KMS-11 (cell line): ENCODE measurements at regions not wholly inside any gene's neighbourhood (a gene's known extent, or its start where the extent isn't known, plus 50 kb on each side); places are given as distances from the start of the nearest gene placed in this dataset.
"Not testable (repeated sequence)": the region's sequence is repeated elsewhere in the genome, so short reads cannot be mapped to it uniquely, and the experiment has no call there.

Experiments
- H2AFZ ChIP-seq: fragments of 200-600 bp; sonication (generic); 2 replicates; pipeline ENCODE4 v1.6.1; 2016; ENCODE audit warnings: antibody characterized with exemption, mixed run types, low read depth
- H3K27ac ChIP-seq: fragments of 200-600 bp; sonication (generic); 2 replicates; pipeline ENCODE4 v1.6.1; 2016; ENCODE audit warnings: mild to moderate bottlenecking, mixed run types
- H3K27me3 ChIP-seq: fragments of 200-600 bp; sonication (generic); 2 replicates; pipeline ENCODE4 v1.6.1; 2017; ENCODE audit warnings: mild to moderate bottlenecking, low read depth, mixed run types, moderate library complexity; ENCODE audit not compliant: insufficient read depth
- H3K36me3 ChIP-seq: fragments of 200-600 bp; sonication (generic); 2 replicates; pipeline ENCODE4 v1.6.1; 2017; ENCODE audit warnings: mild to moderate bottlenecking, mixed run types; ENCODE audit not compliant: insufficient read depth
- H3K4me1 ChIP-seq: fragments of 200-600 bp; sonication (generic); 2 replicates; pipeline ENCODE4 v1.6.1; 2016; ENCODE audit warnings: mild to moderate bottlenecking, low read depth, mixed run types; ENCODE audit not compliant: poor library complexity, severe bottlenecking
- H3K4me2 ChIP-seq: fragments of 200-600 bp; sonication (generic); 2 replicates; pipeline ENCODE4 v1.7.0; 2016; ENCODE audit warnings: mild to moderate bottlenecking, mixed run types
- H3K4me3 ChIP-seq: fragments of 200-600 bp; sonication (generic); IDR thresholded peaks from 2 replicates; pipeline ENCODE4 v1.6.1; 2017; ENCODE audit warnings: low read depth, low read length, mixed read lengths; ENCODE audit not compliant: insufficient read depth
- H3K79me2 ChIP-seq: fragments of 200-600 bp; sonication (generic); 2 replicates; pipeline ENCODE4 v1.6.1; 2016; ENCODE audit warnings: low read depth, mixed run types; ENCODE audit not compliant: insufficient read depth
- H3K9ac ChIP-seq: fragments of 200-600 bp; sonication (generic); 2 replicates; pipeline ENCODE4 v1.6.1; 2016; ENCODE audit warnings: mild to moderate bottlenecking, mixed run types
- H4K20me1 ChIP-seq: fragments of 200-600 bp; sonication (generic); 2 replicates; pipeline ENCODE4 v1.6.1; 2016; ENCODE audit warnings: mild to moderate bottlenecking, mixed run types; ENCODE audit not compliant: insufficient read depth
- TF ChIP-seq, protein P1 (sequence below): fragments of 200-600 bp; sonication (generic); conservative IDR thresholded peaks from 2 replicates; pipeline ENCODE4 v1.6.1; 2017; ENCODE audit warnings: low read depth, mild to moderate bottlenecking, antibody characterized with exemption, low read length, moderate library complexity, mixed read lengths

- Histone ChIP-seq H3K79me2 (no peaks in the 10 kb centered on the region), H3K4me3 (no peak overlapping the region), H3K4me2 (no peak overlapping the region), H3K27me3 (no peaks in the 10 kb centered on the region), H4K20me1 (no peaks in the 10 kb centered on the region), H3K4me1 (no peaks in the 10 kb centered on the region), H3K9ac (no peak overlapping the region), H3K27ac (no peak overlapping the region), H2AFZ (no peak overlapping the region), H3K36me3 (no peaks in the 10 kb centered on the region)
- TF ChIP-seq, protein P1, sequence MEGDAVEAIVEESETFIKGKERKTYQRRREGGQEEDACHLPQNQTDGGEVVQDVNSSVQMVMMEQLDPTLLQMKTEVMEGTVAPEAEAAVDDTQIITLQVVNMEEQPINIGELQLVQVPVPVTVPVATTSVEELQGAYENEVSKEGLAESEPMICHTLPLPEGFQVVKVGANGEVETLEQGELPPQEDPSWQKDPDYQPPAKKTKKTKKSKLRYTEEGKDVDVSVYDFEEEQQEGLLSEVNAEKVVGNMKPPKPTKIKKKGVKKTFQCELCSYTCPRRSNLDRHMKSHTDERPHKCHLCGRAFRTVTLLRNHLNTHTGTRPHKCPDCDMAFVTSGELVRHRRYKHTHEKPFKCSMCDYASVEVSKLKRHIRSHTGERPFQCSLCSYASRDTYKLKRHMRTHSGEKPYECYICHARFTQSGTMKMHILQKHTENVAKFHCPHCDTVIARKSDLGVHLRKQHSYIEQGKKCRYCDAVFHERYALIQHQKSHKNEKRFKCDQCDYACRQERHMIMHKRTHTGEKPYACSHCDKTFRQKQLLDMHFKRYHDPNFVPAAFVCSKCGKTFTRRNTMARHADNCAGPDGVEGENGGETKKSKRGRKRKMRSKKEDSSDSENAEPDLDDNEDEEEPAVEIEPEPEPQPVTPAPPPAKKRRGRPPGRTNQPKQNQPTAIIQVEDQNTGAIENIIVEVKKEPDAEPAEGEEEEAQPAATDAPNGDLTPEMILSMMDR, result no peak
These were observed 1504.9 kb upstream of the C9orf72 start for GRCh38 chr9:29078063-29078666.

GRCh38 chr9:29100762-29101161 is 1527.5 kb upstream of the C9orf72 start:
- Histone ChIP-seq H3K79me2 (no peaks in the 10 kb centered on the region), H3K4me1 (no peaks in the 10 kb centered on the region), H3K36me3 (no peaks in the 10 kb centered on the region), H3K4me2 (no peak overlapping the region), H2AFZ (no peak overlapping the region), H4K20me1 (no peaks in the 10 kb centered on the region), H3K4me3 (no peak overlapping the region), H3K9ac (no peak overlapping the region), H3K27ac (no peak overlapping the region), H3K27me3 (no peaks in the 10 kb centered on the region)
- TF ChIP-seq, protein P1, result no peak

DNA sequence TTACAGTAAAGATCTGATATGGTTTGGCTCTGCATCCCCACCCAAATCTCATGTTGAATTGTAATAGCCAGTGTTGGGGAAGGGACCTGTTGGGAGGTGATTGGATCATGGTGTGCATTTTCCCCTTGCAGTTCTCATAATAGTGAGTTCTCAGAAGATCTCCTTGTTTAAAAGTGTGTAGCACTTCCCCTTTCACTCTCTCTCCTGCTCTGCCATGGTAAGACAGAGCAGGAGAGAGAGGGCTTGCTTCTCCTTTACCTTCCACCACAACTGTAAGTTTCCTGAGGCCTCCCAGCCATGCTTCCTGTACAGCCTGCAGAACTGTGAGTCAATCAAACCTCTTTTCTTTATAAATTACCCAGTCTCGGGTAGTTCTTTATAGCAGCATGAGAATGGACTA is 1530.9 kb upstream of the C9orf72 start:
- not testable (repeated sequence) for H3K27ac ChIP-seq, H3K9ac ChIP-seq, H2AFZ ChIP-seq, H3K79me2 ChIP-seq, H3K4me2 ChIP-seq, H4K20me1 ChIP-seq, H3K4me3 ChIP-seq, H3K4me1 ChIP-seq, H3K36me3 ChIP-seq, H3K27me3 ChIP-seq

- Histone ChIP-seq H4K20me1 (no peaks in the 10 kb centered on the region), H3K27me3 (no peaks in the 10 kb centered on the region), H3K79me2 (no peaks in the 10 kb centered on the region), H3K36me3 (no peaks in the 10 kb centered on the region), H3K4me3 (no peak overlapping the region), H3K4me1 (no peaks in the 10 kb centered on the region), H3K27ac (no peak overlapping the region), H3K9ac (no peak overlapping the region), H3K4me2 (no peak overlapping the region), H2AFZ (no peak overlapping the region)
- TF ChIP-seq, protein P1, result no peak
These were observed 1545.3 kb upstream of the C9orf72 start for GRCh38 chr9:29118555-29118954.

GRCh38 chr9:29126783-29127182 is 1553.5 kb upstream of the C9orf72 start:
- TF ChIP-seq, protein P1, result no peak
- Histone ChIP-seq H3K4me2 (no peak overlapping the region), H3K36me3 (no peaks in the 10 kb centered on the region), H3K4me1 (no peaks in the 10 kb centered on the region), H3K79me2 (no peaks in the 10 kb centered on the region), H3K27ac (no peak overlapping the region), H3K4me3 (no peak overlapping the region), H4K20me1 (no peaks in the 10 kb centered on the region), H3K9ac (no peak overlapping the region), H2AFZ (no peak overlapping the region), H3K27me3 (no peaks in the 10 kb centered on the region)
